ENCODE measurements at regions not wholly inside any gene's neighbourhood (a gene's known extent, or its start where the extent isn't known, plus 50 kb on each side); places are given as distances from the start of the nearest gene placed in this dataset.
"Not testable (repeated sequence)": the region's sequence is repeated elsewhere in the genome, so short reads cannot be mapped to it uniquely, and the experiment has no call there.

DNA sequence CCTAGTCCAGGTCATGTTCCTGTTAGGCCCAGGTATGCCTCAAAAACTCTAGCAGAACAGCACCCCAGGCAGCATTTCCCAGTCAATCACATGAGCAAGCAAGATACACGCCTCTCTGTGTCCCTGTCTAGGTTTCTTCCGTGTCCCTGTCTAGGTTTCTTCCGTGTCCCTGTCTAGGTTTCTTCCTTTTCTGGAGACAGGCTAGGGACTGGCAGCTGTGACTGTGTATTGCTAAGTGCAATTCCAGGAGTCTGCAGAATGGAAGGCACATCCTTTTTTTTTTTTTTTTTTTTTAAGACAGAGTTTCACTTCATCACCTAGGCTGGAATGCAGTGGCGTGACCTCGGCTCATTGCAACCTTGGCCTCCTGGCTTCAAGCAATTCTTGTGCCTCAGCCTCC is 77.6 kb downstream of the SETD4 start:
- no peak for FAIRE-seq

- FAIRE-seq, result no peak
Measured at GRCh38 chr21:35981514-35982070, 78.7 kb downstream of the SETD4 start.

GRCh38 chr21:35980821-35981220 is 79.5 kb downstream of the SETD4 start:
- FAIRE-seq, result no peak

DNA sequence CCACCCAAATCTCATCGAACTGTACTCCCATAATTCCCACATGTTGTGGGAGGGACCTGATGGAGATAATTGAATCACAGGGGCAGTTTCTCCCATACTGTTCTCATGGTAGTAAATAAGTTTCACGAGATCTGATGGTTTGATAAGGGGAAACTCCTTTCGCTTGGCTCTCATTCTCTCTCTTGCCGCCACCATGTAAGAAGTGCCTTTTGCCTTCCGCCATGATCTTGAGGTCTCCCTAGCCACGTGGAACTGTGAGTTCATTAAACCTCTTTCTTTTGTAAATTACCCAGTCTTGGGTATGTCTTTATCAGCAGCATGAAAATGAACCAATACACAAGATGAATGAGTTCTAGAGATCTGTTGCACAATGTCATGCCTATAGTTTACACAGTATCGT is 82.5 kb downstream of the SETD4 start:
- not testable (repeated sequence) for FAIRE-seq

- no peak for FAIRE-seq
Measured at GRCh38 chr21:35976929-35977328, 83.4 kb downstream of the SETD4 start.

- no peak for FAIRE-seq
Measured at GRCh38 chr21:35976481-35976880, 83.8 kb downstream of the SETD4 start.

DNA sequence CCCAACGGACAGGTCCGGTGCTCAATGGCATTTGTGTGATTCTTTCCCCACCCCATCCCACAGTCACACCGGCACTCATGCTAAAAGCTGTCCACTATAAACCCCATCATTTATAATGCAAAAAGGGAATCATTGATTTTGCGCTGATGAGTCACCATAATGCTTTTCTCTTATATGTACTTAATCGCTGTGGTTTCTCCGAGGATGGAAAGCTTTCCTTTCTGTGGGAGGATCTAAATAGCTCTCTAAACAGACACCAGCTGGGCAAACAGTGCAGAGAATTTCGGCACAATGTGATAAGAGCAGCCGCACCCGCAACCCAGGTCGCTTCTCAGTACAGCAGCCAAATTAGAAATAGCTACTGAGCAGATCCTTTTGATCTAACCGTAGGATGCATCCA is 85.6 kb downstream of the SETD4 start:
- FAIRE-seq, result no peak

DNA sequence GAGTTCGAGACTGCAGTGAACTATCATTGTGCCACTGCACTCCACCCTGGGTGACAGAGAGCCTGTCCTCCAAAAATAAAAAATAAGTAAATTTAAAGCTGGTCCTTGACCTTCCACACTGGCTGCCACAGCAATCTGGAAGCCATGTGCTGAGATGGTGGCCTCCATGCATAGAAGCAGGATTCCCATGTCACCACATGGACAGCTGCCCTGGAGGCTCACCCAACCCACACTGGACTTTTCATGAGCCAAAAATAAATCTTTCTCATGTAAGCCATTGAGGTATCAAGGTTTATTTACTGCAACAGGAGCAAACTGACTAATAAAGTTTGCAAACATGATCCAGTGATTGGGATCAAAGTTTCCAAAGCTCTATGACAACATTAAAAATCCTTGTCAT is 88.5 kb downstream of the SETD4 start:
- no peak for FAIRE-seq

GRCh38 chr21:35969281-35969680 is 91.0 kb downstream of the SETD4 start:
- no peak for FAIRE-seq

DNA sequence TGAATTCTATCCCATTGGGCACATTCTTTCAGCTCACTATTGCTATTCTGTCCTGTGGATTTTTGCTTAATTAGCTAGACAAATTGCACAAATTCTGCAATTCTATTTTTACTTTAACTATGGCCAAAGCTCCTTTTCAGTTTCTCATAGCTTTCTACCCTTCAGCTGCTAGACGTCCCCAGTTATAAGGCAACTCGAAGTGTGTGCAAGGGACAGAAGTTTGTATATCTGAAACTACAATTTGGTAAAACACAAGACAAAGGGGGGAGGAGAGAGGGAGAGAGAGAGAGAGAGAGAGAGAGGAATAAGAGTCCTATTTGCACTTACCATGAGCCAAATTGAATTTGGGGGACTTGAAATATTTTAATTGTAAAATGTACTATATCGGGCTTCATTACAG is 91.8 kb downstream of the SETD4 start:
- no peak for FAIRE-seq

DNA sequence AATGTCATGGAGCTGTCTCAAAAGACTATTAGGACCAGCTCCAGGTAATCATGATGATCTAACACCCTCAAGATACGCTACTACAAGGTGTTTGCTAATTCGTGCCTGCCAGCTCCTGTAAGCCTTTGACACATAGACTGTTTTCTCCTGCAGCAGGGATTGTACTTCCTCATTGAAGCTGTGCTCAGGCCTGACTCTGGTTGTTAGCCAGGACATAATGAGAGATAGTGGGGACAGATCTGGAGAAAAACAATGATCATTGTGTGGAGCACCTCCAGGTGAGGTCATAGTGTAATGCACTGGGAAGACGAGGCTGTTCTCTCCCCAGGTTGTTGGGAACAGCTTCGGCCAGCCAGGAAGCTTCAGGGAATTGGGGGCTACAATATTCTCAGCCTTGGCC is 94.6 kb downstream of the SETD4 start:
- FAIRE-seq, result no peak

DNA sequence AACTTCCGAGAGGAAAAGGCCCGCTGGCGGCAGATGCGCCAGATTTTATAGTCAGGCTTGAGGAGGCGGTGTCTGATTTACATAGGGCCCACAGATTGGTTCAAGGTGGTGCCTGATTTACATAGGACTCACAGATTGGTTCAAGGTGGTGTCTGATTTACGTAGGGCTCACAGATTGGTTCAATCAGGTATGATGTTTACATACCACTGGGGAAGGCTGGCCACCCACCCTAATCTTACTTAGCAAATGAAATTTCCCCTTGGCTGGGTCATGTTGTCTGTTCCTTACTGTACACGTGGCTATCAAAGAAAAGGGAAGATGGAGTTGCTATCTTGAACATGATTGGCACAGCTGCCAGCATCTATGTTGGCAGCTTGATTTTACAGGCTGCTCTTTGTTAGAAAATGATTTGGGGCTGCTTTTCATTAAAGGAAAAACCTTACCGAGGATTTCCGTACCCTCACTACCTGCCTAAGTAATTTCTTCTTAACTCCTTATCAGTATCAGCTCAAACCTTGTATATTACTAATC is 96.3 kb downstream of the SETD4 start:
- FAIRE-seq, result no peak

- no peak for FAIRE-seq
Measured at GRCh38 chr21:35962917-35963316, 97.4 kb downstream of the SETD4 start.

DNA sequence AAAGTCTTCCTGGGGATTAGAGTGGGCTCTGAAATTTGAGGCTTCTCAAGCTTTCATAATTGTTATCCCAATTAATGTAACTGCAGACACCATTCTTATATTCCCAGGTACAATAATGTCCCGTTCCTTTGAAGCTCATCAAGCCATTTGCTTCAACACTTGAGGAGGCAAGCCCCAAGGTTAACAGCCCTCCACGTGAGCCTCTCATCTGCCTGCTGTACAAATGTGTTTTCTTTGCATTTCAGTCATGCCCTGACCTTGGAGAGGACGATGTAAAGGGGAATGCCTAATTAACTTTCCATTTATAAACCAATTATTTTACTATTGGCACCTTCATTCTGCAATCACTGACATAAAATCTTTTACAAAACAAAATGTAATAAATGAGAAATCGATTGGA is 106.3 kb downstream of the SETD4 start:
- FAIRE-seq, result no peak

DNA sequence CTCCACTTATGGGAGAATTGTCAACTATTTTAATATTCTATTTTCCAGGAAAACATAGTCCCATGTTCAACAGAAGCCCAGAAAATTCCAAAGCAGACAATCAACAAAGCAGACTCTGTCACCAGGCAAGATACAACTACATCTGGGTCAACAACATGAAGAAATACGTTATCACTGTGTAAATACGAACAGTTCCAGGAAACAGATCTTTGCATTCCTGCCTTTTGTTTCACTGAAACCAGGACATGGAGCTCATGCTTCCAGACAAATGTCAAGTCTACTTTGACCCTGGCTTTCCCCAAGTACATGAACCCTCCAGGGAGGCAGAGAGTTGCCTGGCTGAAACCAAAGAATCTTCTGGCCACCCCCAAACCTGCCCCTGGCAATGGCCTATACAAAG is 106.7 kb downstream of the SETD4 start:
- FAIRE-seq, result no peak

- FAIRE-seq, result no peak
Measured at GRCh38 chr21:35952651-35953340, 107.5 kb downstream of the SETD4 start.

GRCh38 chr21:35948982-35949381 is 111.3 kb downstream of the SETD4 start:
- no peak for FAIRE-seq

DNA sequence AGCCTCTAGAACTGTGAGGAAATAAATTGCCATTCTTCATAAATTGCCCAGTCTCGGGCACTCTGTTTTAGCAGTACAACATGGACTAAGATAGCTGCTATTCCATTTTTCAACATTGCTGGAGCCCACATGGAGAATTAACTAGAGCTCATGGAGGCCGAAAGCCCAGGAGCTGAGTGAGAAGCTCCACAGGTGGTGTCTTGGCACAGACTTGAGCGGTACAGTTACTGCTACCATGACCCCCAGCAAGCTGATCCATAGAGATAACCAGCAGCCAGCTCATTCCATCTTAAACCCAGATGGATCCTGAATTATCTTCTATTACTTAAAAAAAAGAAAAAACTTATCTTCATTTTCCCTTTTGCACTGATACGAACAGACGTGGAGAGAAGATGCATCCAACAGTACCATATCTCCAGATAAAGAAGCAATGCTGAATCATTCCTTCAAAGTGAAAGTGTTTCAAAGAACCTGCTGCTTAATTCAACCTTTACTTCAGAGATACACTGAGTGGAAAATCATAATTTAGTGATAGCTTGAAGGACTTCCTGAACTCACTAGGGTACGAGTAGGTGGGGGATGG is 115.1 kb downstream of the SETD4 start:
- FAIRE-seq, result no peak

DNA sequence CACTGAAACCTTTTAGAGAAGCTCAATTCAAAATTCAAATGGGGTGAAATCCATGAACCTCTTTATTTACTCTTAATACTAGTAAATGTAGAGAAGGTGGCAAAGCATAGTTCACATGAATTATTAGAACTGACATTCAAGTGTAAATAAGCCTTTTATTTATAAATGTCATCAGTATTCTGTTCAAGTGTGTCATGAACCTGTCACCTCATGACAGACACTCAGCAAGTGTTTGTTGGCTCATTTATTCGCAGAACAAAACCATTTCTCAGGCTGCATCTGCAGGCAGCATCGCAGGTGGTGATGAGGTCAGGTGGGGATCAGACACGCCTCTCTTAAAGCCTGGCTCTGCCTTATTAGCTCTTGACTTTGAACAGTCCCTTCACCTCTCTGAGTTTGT is 116.6 kb downstream of the SETD4 start:
- FAIRE-seq, result no peak

GRCh38 chr21:35942211-35943144 is 117.8 kb downstream of the SETD4 start:
- FAIRE-seq, result no peak

- peak; percentile 51 for FAIRE-seq
Measured at GRCh38 chr21:35940074-35940927, 120.0 kb downstream of the SETD4 start.

GRCh38 chr21:35938446-35938845 is 121.9 kb downstream of the SETD4 start:
- FAIRE-seq, result no peak
